ENCODE measurements at regions not wholly inside any gene's neighbourhood (a gene's known extent, or its start where the extent isn't known, plus 50 kb on each side); places are given as distances from the start of the nearest gene placed in this dataset.

- no peak for DNase-seq (ENCODE audit: low spot score)
Observed at GRCh38 chr12:66852091-66852490, 173.2 kb upstream of the GRIP1 start.

- DNase-seq (ENCODE audit: low spot score) = no peak
Observed at GRCh38 chr12:66852765-66853164, 173.9 kb upstream of the GRIP1 start.

GRCh38 chr12:66859751-66860440 lies 181.0 kb upstream of the GRIP1 start:
- DNase-seq (ENCODE audit: low spot score) = no peak

DNA sequence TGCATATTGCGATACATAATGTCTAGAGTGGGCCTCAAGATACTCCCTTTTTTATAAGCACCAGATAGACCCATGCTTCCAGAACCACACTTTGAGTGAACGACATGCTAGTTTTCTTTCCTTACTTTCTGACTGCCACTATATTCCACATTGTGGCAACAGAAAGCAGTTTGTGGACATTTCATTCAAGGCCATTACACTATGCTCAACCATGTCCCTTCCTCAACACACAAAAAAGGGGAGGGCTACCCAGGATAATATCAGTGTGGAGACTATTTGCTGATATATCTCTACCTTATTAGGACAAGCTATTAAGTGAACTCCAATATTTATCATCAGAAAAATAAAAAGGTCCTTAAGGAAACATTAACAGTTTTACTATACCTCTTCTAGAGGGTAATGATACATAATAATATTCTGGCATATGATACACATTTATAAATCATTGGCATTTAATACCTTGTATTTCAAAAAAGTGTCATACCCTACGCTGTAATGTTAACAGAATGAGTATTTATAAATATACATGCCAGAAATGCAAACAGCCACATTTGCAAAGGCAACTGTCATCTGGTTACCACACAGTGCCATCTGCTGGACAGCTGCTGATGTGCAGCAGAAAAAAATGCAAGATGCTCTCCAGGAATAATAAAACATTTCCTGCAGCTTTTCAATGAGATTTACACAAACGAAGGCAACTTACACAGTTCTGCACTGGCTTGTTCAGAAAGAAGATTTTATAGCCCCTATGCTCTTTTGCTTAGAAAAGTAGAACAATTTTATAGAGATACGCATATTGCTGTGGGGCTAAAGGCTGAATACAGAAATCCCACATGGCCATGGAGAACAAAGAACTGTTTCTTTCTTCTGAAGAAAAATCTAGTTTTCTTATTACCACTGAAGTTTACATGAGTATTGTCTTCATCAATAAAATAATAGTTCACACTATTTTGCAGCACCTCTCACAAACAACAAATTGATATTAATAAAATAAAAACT lies 182.2 kb upstream of the GRIP1 start:
- peak; percentile 44 for DNase-seq (ENCODE audit: low spot score)

GRCh38 chr12:66862356-66862985 lies 183.6 kb upstream of the GRIP1 start:
- no peak for DNase-seq (ENCODE audit: low spot score)

- no peak for DNase-seq (ENCODE audit: low spot score)
Observed at GRCh38 chr12:66863276-66863675, 184.4 kb upstream of the GRIP1 start.

DNA sequence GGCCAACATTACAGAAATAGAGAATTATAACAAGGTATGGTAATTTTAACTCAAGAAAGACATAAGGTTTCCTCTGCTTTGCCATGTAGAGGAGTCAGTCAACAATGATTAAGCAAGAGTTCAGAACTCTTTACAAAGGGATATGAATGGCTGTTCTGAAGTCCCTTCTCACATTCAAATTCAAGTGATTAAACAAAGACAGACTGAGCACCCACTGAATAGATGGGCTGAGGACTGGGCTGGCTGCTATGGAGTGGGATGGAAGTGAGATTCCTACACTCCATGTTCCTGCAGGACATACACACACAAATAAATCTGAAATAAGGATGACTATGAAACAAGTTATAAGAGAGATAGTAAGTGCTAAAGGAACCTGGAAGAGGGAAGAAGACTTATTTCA lies 199.0 kb upstream of the GRIP1 start:
- DNase-seq (ENCODE audit: low spot score) = no peak

- no peak for DNase-seq (ENCODE audit: low spot score)
Observed at GRCh38 chr12:66879409-66879808, 200.5 kb upstream of the GRIP1 start.

DNA sequence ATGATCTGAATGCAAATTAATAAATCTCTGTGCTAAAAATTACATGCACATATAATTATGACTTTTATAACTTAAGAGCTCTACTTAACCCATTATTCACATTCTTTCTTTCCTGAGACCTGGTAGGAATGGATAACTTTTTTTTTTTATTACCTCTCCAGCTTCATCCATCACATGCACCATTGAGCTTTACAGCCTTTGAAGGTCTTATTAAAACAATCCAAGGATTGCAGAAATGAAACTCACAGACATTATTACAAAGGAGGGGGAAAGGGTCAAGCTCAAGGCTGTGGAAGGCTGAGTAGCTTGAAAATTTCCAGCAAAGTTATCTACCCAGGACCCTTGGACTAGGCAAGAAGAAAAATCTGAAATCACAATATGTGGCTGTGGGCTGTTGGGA lies 202.5 kb upstream of the GRIP1 start:
- DNase-seq (ENCODE audit: low spot score) = no peak

DNA sequence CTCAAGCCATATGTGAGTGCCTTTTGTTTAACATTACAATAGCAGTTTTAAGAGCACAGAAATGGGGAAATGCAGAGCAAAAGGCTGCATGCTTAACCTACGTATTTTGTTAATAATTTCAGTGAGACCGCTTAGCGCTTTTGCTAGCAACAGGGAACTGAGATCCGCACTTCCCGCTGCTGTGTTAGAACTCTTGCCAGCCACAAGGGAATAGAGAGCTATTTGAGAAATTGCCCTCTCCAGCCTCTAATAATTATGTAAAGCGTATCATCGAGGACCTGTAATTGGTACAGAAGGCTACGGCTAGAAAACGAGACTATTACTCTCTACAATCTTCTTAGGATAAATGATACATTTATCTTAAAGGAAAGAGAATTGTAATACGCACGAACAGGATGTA lies 205.2 kb upstream of the GRIP1 start:
- DNase-seq (ENCODE audit: low spot score) = no peak

GRCh38 chr12:66885115-66885875 lies 206.4 kb upstream of the GRIP1 start:
- no peak for DNase-seq (ENCODE audit: low spot score)

GRCh38 chr12:66896797-66897196 lies 217.9 kb upstream of the GRIP1 start:
- DNase-seq (ENCODE audit: low spot score) = no peak

- DNase-seq (ENCODE audit: low spot score) = no peak
Observed at GRCh38 chr12:66898700-66899469, 220.0 kb upstream of the GRIP1 start.

GRCh38 chr12:66899588-66899987 lies 220.7 kb upstream of the GRIP1 start:
- DNase-seq (ENCODE audit: low spot score) = no peak

DNA sequence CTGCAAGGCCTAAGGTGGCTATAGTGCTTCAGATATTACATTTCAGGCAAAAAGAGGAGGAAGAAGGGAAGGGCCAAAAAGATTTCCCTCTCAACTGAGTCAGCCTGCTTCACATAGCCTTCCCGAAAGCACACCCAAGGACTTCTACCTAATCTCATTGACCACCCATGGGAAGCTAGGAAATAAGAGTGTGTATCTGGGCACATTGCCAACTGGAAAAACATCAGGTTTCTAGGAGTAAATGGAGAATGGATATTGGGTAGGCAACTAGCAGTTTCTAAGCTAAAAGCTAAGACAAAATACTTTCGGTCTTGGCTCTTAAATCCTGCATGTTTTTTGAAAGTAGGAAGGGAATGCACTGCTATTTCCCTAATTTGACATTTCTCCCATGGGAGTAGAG lies 221.7 kb upstream of the GRIP1 start:
- DNase-seq (ENCODE audit: low spot score) = no peak

DNA sequence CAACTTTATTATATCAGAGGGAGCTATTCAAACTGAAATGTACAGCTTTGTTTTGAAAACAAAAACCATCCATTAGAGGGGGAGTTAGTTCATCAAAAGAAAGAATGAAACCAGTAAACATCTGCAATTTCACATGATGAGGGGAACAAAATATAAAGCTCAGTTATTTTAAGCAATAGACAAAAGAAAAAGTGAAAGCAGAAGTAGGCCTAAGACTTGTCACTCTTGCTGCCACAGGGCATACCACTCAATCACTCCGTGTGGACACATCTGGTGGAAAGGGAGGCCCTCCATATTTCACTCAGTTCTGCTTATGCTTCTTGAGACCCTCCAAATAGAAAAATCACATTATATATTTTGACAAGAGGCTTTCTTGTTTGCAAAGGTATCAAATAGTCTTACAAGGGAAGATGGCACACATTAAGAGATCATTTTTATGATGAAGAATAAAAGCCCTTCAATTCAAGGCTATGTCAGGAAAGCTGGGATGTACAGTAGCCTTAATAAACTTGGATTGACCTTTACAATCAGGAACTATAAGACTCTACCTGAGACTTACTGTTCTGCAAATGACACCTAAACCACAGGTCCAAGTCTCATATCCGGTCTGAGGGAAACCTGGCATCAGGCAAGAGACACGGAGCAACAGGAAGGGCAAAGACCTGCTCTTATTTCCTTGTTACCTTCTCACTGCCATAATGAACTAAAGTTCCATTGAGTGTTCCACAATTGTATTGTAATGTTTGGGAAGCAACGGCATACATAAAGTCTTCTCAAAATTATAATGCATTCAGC lies 222.5 kb upstream of the GRIP1 start:
- no peak for DNase-seq (ENCODE audit: low spot score)

- no peak for DNase-seq (ENCODE audit: low spot score)
Observed at GRCh38 chr12:66902020-66902419, 223.1 kb upstream of the GRIP1 start.

GRCh38 chr12:66903782-66904396 lies 225.0 kb upstream of the GRIP1 start:
- no peak for DNase-seq (ENCODE audit: low spot score)

- no peak for DNase-seq (ENCODE audit: low spot score)
Observed at GRCh38 chr12:66905201-66905600, 226.3 kb upstream of the GRIP1 start.
